A172 (cell line): ENCODE measurements at regions not wholly inside any gene's neighbourhood (a gene's known extent, or its start where the extent isn't known, plus 50 kb on each side); places are given as distances from the start of the nearest gene placed in this dataset.

Experiments
- DNase-seq: peaks from one replicate; pipeline ENCODE4 v3.0.0-alpha.2; 2015; ENCODE audit warnings: low spot score

DNA sequence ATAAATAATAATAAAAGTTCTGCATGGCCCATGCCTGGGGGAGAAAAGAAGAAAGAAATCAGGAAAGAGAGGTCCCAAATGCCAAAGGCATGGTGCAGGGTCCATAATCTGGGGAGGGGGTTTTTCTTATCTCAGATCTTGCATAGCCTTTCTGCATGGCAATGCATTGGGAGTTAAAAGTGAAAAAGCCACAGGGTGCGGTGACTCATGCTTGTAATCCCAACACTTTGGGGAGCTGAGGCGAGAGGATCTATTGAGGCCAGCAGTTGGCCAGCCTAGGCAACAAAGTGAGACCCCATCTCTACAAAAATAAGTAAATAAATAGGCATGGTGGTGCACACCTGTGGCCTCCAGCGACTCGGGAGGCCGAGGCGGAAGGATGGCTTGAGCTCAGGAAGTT lies 76.8 kb upstream of the GATA2 start:
- no peak for DNase-seq

DNA sequence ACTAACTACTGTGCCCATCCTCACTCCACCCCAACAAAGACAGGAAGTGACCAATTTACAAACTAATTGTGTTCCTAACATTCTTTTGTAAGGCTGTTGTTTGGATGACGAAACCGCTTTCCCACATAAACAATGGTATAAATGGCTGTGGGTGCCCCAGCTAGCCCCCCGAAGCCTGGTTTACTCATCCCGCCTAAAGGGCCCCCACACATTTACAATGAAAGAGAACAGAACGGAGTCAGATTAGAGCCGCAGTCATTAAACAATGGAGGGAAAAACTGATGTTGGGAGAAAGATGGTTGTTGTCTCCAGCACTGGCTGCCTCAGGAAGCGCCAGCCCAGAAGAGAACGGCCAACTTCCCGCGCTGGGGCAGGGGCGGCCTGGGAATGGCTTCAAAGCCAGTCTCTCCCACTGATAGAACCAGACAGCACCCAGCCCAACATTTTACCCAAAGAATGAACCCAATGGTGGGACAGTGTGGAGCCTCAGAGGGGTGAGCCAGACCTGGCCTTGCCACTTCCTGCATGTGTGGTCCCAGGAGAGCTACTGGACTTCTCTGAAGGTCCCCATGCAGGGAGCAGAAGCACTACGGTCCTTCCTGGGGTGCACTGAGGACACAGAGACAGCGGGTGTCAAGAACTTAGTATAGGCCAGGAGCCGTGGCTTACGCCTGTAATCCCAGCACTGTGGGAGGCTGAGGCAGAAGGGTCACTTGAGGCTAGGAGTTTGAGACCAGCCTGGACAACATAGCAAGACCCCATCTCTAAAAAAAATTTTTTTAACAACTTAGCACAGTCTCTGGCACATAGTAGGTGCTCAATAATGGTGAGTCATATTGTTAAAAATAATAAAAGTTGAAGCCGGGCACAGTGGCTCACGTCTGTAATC lies 75.8 kb upstream of the GATA2 start:
- no peak for DNase-seq

DNA sequence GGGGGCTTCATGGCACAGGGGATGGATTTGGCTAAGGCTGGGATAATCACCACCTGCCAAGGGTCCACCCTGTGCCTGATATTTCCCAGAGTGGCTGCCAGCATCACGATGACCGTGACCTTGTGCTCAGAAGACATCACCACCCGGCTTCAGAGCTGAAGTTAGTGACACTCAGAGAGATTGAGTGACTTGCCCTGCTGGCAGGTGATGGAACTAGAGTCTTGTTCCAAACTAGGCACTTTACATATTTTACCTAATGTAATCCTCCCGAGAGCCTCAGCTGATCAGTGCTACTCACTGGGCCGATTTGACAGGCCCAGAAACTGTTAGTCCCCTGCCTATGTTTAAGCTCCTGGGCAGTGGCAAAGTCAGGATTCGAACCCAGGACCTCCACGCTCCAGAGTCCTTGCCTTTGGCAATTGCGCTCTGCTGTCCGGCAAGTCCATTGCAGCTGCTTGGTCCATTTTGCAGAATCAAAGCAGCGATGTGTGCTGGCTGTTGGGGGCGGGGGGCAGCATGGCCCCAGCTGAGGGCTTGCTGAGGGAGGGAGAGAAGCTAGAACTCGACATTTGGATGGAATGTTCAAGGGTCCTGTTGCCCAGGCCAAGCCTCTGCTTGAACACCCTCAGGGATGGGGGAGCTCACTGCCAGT lies 74.8 kb upstream of the GATA2 start:
- DNase-seq: no peak

GRCh38 chr3:128567141-128567540 lies 74.1 kb upstream of the GATA2 start:
- no peak for DNase-seq

GRCh38 chr3:128563439-128563838 lies 70.4 kb upstream of the GATA2 start:
- no peak for DNase-seq

DNA sequence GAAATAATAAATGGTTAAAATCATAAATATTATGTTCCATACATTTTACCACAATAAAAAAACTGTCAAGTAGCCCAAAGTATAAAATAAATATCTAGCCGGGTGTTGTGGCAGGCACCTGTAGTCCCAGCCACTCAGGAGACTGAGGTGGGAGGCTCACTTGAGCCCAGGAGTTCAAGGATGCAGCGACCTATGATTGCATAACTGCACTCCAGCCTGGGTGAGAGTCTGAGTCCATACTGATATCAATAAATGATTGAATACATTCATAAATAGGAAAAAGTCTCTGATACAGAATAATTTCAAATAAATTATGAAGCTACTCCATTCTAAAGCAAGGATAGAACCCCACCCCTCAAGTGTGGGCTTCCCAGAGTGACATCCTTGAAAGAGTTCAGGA lies 68.5 kb upstream of the GATA2 start:
- DNase-seq: no peak

DNA sequence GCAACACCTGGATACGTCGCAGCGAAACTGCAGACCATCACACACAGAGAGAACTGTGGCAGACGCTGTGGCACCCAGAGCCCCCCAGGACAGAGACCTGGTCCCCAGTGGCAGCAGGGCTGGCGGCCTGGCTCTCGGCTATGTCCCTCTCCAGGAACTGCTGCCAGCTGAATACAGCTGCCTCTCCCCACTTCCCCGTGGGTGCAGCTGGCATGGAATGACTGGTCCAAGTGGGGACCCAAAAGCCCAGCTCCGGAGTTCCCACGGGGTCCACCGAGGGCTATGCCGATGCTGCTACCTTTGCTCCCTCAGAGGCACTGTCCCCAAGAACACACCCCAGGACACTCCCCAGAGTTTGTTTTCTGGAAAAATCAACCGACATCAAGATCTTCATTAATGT lies 67.8 kb upstream of the GATA2 start:
- no peak for DNase-seq

- peak; percentile 53 for DNase-seq
These were observed 66.7 kb upstream of the GATA2 start for GRCh38 chr3:128559486-128560225.

DNA sequence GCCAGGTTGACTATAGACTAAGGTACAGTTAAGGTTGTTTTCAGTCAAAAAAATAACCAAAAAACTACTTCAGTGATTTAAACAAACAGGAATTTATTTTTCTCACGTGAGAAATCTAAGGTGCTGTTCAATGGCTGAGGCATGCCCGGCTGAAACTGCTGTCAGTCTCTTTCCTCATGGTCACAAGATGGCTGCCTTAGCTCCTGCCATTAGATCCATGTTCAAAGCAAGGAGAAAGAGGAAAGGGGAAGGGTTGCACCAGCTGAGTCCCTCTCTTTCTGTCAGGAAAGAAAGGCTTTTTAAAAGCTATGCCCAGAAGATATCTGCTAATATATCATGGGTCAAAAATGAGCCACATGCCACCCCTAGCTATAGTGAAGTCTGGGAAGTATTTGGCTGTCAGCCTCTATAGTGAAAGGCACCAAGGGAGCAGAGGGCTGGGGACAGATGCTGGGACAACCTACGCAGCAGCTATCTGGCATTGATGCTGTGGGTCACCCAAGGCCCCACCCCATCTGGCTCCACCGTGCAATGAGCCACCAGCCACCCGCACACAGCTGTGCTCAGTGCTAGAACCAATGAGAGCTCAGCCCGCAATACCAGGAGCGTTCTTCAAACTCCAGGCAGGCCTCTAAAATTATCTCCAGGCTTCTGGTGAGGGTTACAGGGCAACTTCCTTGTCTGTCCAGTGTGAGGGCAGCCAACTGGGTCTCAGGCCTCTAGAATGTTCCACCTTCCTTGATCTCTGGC lies 64.7 kb upstream of the GATA2 start:
- no peak for DNase-seq

DNA sequence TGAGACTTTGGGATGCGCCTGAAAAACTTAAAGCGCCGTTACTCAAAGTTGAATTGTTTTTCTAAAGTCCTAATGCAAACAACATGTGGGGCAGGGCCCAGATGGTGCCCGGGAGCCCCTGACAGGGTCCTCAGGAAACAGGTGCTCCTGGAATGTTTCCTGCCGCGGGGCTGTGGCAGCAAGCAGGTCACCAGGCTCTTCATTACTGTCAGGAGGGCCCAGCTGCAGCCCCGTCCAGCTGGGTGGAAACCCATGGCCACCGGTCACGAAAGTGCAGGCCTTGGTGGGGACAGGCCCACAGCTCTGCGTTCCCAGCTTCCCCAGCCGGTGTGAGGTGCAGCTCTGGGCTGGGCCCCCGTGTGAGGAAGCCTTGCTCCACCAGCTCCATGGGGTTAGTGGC lies 63.9 kb upstream of the GATA2 start:
- DNase-seq: no peak

- no peak for DNase-seq
These were observed 63.4 kb upstream of the GATA2 start for GRCh38 chr3:128556384-128556783.

DNA sequence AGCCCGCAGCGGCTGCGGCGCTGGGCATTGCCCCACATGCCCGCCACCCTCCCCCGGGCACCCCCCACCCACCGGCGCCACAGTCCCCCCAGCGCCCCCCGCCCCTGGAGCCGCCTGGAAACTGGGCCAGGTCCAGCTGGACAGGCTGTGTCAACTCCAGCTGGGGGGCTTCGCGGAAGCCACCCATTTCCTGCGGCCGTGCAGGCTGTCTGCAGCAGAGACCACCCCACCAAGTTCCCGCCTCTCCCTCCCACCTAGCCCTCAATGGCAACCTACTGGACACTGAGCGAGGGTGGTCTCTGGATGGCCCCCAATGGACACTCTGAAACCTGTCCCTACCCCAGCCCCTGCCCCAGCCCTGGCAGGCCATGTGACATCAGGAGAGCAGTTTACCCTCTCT lies 62.8 kb upstream of the GATA2 start:
- DNase-seq: no peak

DNA sequence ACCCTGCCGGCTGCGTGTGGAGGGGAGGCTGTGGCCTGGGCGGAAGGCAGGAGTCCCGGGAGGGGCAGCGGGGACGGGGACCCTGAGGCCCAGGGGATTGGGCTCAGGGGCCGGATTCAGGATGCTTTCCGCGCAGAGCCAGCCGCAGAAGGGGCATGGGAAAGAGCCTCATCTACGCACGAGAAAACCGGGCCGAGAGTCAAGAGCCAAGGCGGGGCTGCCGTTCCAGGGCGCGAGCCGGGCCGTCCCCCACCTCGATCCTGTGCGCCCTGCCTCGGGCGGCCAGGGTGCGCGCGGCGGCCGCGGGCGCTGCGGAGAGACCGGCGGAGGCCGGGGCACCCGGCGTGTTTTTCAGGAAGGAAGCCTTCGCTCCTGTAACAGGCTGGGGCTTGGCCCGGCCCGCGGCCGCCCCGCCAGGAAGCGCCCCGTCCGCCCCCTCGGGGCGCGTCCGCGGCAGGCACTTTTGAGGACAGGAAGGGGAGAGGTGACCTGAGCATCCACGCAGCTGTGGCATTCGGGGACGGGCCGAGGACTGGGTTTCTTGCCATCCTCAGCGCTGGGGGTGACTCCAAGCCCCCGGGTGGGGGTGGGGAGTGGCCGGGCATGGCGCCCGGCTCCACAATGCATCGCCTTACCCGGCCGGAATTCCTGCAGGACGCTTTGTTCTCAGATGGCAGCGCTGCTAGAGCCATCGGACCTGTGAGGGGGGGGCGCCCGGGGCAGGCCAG lies 62.3 kb upstream of the GATA2 start:
- DNase-seq: no peak

DNA sequence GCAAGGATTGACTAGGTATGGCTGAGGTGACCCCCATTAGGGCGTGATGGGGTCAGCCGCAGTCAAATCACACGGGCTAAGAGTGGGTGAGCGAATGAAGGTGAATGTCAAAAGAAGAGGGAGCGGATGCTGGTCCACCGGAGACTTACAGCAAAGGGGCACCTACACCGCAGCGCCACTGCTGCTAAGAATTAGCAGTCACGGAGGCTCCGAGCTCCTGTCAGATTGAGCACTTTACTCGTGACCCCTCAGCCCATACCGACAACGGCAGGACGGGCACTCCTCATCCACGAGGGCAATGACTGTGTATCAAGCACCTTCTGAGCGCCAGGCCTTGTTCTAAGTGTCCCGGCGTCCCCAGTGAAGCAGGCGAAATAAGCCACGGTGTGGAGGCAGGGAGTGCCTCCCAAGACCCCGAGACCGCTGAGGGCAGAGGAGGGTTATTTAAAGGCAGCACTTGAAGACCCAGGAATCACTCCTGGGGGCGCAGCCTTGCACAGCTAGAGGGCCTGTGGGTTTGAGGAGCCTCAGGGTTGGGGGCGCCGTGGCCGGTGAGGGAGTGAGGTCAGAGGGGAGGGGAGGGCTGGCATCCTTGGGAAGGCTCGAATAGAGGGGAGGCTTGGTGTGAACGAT lies 61.6 kb upstream of the GATA2 start:
- no peak for DNase-seq

DNA sequence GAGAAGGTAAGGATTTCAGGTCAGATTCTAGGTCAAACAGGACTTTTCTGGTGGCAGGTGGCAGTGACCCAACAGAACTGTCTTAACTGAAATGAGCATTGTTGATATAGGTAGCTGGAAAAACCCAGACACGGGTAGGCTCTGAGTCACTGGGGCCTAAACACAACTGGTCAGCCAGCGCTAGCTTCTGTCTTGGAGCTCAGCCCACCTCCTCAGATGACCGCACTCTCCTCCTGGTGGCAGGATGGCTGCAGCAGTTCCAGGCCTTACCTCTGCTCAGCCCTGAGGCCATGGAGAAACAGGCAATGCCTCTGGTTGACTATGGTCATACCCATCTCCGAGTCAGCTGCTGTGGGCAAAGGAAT lies 61.1 kb upstream of the GATA2 start:
- peak; percentile 85 for DNase-seq

- peak; percentile 18 for DNase-seq
These were observed 60.6 kb upstream of the GATA2 start for GRCh38 chr3:128553560-128553959.

- no peak for DNase-seq
These were observed 58.9 kb upstream of the GATA2 start for GRCh38 chr3:128551867-128552266.

GRCh38 chr3:128551451-128551850 lies 58.5 kb upstream of the GATA2 start:
- DNase-seq: no peak

DNA sequence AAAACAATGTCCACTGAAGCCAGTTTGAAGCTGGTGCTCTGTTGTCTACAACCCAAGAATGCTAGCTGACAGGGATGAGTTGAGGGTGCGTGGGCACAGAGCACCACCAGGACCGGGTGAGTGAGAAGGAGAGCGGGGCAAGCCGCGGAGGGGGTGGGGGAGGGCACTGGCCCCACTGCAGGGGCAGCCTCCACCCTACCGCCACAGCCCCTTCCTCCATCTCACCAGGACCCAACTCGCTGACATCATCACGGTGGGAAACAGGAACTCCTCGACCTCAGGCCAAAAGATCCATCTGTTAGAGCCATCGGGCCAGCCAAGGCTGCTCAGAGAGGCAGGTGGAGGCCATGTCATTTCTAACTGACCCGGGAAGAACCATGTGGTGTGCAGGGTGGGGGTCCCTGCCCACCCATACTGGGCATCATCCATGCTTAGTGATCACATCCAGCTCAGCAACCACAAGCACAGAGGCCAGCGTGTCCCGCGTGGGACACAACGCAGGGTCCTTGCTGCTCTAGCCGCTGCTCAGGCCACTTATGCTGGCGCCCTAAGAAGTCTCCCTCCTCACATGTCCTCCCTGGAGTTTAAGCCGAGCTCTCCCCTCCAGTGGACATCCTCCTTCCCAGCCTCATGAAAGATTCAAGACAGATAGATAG lies 57.6 kb upstream of the GATA2 start:
- DNase-seq: no peak

GRCh38 chr3:128550113-128550440 lies 57.1 kb upstream of the GATA2 start:
- no peak for DNase-seq
